Tibial nerve (tissue), 3 donors: ENCODE measurements at regions not wholly inside any gene's neighbourhood (a gene's known extent, or its start where the extent isn't known, plus 50 kb on each side); places are given as distances from the start of the nearest gene placed in this dataset.

Source experiments
- POLR2A ChIP-seq, 2 donors: fragments of 450-650 bp; IDR thresholded peaks; one replicate each; pipeline ENCODE4 v1.6.1; 2017; ENCODE audit warnings: antibody characterized with exemption in 2 of 2, mild to moderate bottlenecking in 2 of 2, moderate library complexity in 2 of 2
- TF ChIP-seq, protein P1 (sequence below), 5 experiments: fragments of 200-600 bp in 3 of 5; fragments of 450-650 bp in 2 of 5; sonication (generic) in 3 of 5; IDR thresholded peaks; one replicate each; pipeline ENCODE4 v1.5.1; 2016 to 2019; ENCODE audit warnings: antibody characterized with exemption in 5 of 5, mild to moderate bottlenecking in 3 of 5, moderate library complexity in 2 of 5

DNA sequence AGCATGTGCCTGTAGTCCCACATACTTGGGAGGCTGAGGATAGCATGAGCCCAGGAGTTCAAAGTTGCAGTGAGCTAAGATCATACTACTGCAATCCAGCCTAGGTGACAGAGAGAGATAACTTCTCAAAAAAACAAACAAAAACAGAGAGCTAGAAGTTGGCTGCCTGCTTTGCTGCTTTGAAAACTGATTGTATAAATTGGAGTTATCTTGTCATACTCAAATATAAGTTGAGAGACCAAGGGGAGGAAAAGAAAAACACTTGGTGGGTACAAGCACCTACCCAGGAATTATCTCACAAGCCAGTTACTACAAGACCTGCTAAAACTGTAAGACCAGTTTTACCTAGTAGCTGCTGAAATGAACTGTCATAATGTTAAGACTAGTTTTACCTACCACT is 112.5 kb upstream of the SKAP2 start:
- no peak for TF ChIP-seq POLR2A (IDR thresholded peaks at IDR 0.05)
- TF ChIP-seq, protein P1, sequence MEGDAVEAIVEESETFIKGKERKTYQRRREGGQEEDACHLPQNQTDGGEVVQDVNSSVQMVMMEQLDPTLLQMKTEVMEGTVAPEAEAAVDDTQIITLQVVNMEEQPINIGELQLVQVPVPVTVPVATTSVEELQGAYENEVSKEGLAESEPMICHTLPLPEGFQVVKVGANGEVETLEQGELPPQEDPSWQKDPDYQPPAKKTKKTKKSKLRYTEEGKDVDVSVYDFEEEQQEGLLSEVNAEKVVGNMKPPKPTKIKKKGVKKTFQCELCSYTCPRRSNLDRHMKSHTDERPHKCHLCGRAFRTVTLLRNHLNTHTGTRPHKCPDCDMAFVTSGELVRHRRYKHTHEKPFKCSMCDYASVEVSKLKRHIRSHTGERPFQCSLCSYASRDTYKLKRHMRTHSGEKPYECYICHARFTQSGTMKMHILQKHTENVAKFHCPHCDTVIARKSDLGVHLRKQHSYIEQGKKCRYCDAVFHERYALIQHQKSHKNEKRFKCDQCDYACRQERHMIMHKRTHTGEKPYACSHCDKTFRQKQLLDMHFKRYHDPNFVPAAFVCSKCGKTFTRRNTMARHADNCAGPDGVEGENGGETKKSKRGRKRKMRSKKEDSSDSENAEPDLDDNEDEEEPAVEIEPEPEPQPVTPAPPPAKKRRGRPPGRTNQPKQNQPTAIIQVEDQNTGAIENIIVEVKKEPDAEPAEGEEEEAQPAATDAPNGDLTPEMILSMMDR (IDR thresholded peaks at IDR 0.05) = no peak
